K562 (cell line): ENCODE measurements at regions not wholly inside any gene's neighbourhood (a gene's known extent, or its start where the extent isn't known, plus 50 kb on each side); places are given as distances from the start of the nearest gene placed in this dataset.

Experiments
- ATF7 ChIP-seq: fragments of 450-650 bp; IDR thresholded peaks from 2 replicates; pipeline ENCODE4 v1.7.1; 2014; ENCODE audit warnings: mild to moderate bottlenecking, moderate library complexity
- CREB1 ChIP-seq, 2 experiments: sonication (generic) in 1 of 2; formaldehyde crosslinking in 1 of 2; IDR thresholded peaks; 2 replicates each; pipeline versions ENCODE4 v1.6.1 to v1.8.0; 2012 to 2022; ENCODE audit warnings: inconsistent platforms in 1 of 2, mild to moderate bottlenecking in 1 of 2, missing genetic modification reagents in 1 of 2, moderate library complexity in 1 of 2
- DPF2 ChIP-seq: fragments of 450-650 bp; IDR thresholded peaks from 2 replicates; pipeline ENCODE4 v1.6.1; 2016
- ELF1 ChIP-seq: fragments of 200-800 bp; sonication (Bioruptor generic); IDR thresholded peaks from 2 replicates; pipeline ENCODE4 v1.6.1; 2016; ENCODE audit warnings: missing genetic modification characterization, missing compliant biosample characterization
- EZH2 ChIP-seq: IDR thresholded peaks from 2 replicates; pipeline ENCODE4 v1.6.1; 2012; ENCODE audit warnings: low read depth, mild to moderate bottlenecking, inconsistent platforms, low read length, borderline replicate concordance
- FOXA3 ChIP-seq, 2 experiments: fragments of 450-650 bp in 1 of 2; sonication (generic) in 1 of 2; formaldehyde crosslinking; IDR thresholded peaks in 1 of 2; conservative IDR thresholded peaks in 1 of 2; 2 replicates each; pipeline versions ENCODE4 v1.4.0 to v1.8.0; 2020 to 2022; ENCODE audit warnings: mild to moderate bottlenecking in 2 of 2, missing genetic modification reagents in 1 of 2
- KDM1A ChIP-seq, 2 experiments: fragments of 450-650 bp; IDR thresholded peaks; 2 replicates each; pipeline ENCODE4 v1.6.1; 2016; ENCODE audit warnings: mild to moderate bottlenecking in 2 of 2
- MTA2 ChIP-seq: fragments of 450-650 bp; IDR thresholded peaks from 2 replicates; pipeline ENCODE4 v1.6.1; 2016; ENCODE audit warnings: low read depth
- RAD21 ChIP-seq, 2 experiments: fragments of 250-450 bp in 1 of 2; fragments of 450-650 bp in 1 of 2; sonication (Bioruptor Pico) in 1 of 2; formaldehyde crosslinking in 1 of 2; IDR thresholded peaks in 1 of 2; conservative IDR thresholded peaks in 1 of 2; 2 replicates each; pipeline versions ENCODE4 v1.4.0 to v1.8.0; 2020 to 2022; ENCODE audit warnings: mild to moderate bottlenecking in 2 of 2, moderate library complexity in 1 of 2
- SLC30A9 ChIP-seq: fragments of 250-450 bp; sonication (Bioruptor Pico); IDR thresholded peaks from 2 replicates; pipeline ENCODE4 v1.8.0; 2022; ENCODE audit warnings: mild to moderate bottlenecking, moderate library complexity
- TCF7 ChIP-seq: sonication (generic); IDR thresholded peaks from 2 replicates; pipeline ENCODE4 v1.6.1; 2016; ENCODE audit warnings: antibody characterized with exemption, borderline replicate concordance
- TOE1 ChIP-seq, 2 experiments: fragments of 450-650 bp in 1 of 2; sonication (generic) in 1 of 2; formaldehyde crosslinking in 1 of 2; IDR thresholded peaks; 2 replicates each; pipeline versions ENCODE4 v1.7.1 to v1.8.0; 2016 to 2022; ENCODE audit warnings: borderline replicate concordance in 2 of 2, mild to moderate bottlenecking in 2 of 2, antibody characterized with exemption in 1 of 2, inconsistent platforms in 1 of 2, low read depth in 1 of 2, missing genetic modification reagents in 1 of 2, moderate library complexity in 1 of 2
- ZNF644 ChIP-seq: fragments of 200-800 bp; sonication (Bioruptor generic); IDR thresholded peaks from 2 replicates; pipeline ENCODE4 v1.6.1; 2016; ENCODE audit warnings: low read depth, missing genetic modification characterization, missing compliant biosample characterization
- TF ChIP-seq, protein P1 (sequence below), 2 experiments: fragments of 450-650 bp; formaldehyde crosslinking in 1 of 2; IDR thresholded peaks; 2 replicates each; pipeline versions ENCODE4 v1.4.0 to v1.6.1; 2014 to 2020; ENCODE audit warnings: mild to moderate bottlenecking in 2 of 2, borderline replicate concordance in 1 of 2, low read depth in 1 of 2

GRCh38 chr3:107013641-107014040 is 363.6 kb upstream of the CCDC54 start:
- no peak for TF ChIP-seq KDM1A (IDR thresholded peaks at IDR 0.05)
- no peak for TF ChIP-seq CREB1 (IDR thresholded peaks at IDR 0.05)
- no peak for TF ChIP-seq CREB1 (CRISPR knock-in tag; IDR thresholded peaks at IDR 0.05)
- TF ChIP-seq RAD21 (CRISPR knock-in tag; conservative IDR thresholded peaks at IDR 0.05 in 1 of 2, IDR thresholded peaks at IDR 0.05 in 1 of 2), result no peak
- TF ChIP-seq DPF2, result no peak
- no peak for TF ChIP-seq TCF7
- TF ChIP-seq TOE1 (IDR thresholded peaks at IDR 0.05; ENCODE audit: borderline replicate concordance), result no peak
- no peak for TF ChIP-seq TOE1 (CRISPR knock-in tag; IDR thresholded peaks at IDR 0.05; ENCODE audit: borderline replicate concordance, low read depth)
- TF ChIP-seq EZH2, result no peak
- no peak for TF ChIP-seq MTA2
- TF ChIP-seq ZNF644 (tag), result no peak
- TF ChIP-seq SLC30A9, result no peak
- no peak for TF ChIP-seq FOXA3 (CRISPR knock-in tag; conservative IDR thresholded peaks at IDR 0.05 in 1 of 2, IDR thresholded peaks at IDR 0.05 in 1 of 2)
- TF ChIP-seq ELF1 (tag), result no peak
- TF ChIP-seq, protein P1, sequence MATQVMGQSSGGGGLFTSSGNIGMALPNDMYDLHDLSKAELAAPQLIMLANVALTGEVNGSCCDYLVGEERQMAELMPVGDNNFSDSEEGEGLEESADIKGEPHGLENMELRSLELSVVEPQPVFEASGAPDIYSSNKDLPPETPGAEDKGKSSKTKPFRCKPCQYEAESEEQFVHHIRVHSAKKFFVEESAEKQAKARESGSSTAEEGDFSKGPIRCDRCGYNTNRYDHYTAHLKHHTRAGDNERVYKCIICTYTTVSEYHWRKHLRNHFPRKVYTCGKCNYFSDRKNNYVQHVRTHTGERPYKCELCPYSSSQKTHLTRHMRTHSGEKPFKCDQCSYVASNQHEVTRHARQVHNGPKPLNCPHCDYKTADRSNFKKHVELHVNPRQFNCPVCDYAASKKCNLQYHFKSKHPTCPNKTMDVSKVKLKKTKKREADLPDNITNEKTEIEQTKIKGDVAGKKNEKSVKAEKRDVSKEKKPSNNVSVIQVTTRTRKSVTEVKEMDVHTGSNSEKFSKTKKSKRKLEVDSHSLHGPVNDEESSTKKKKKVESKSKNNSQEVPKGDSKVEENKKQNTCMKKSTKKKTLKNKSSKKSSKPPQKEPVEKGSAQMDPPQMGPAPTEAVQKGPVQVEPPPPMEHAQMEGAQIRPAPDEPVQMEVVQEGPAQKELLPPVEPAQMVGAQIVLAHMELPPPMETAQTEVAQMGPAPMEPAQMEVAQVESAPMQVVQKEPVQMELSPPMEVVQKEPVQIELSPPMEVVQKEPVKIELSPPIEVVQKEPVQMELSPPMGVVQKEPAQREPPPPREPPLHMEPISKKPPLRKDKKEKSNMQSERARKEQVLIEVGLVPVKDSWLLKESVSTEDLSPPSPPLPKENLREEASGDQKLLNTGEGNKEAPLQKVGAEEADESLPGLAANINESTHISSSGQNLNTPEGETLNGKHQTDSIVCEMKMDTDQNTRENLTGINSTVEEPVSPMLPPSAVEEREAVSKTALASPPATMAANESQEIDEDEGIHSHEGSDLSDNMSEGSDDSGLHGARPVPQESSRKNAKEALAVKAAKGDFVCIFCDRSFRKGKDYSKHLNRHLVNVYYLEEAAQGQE (IDR thresholded peaks at IDR 0.05; ENCODE audit: borderline replicate concordance), result no peak
- TF ChIP-seq, protein P1 (CRISPR knock-in tag; IDR thresholded peaks at IDR 0.05; ENCODE audit: low read depth), result no peak
- no peak for TF ChIP-seq ATF7
